OCI-LY7 (cell line): ENCODE measurements at regions not wholly inside any gene's neighbourhood (a gene's known extent, or its start where the extent isn't known, plus 50 kb on each side); places are given as distances from the start of the nearest gene placed in this dataset.

ENCODE experiments used
- BruUV-seq: library from RNA; stranded (reverse); fragments of 400-500 nt; replicated peaks from 2 replicates; lab custom pipeline; 2021; lab: Mats Ljungman, UMichigan
- CTCF ChIA-PET: fragments of 300-600 bp; sonication (Branson Sonifier 250); formaldehyde crosslinking; loops from one replicate; lab custom pipeline; 2022; ENCODE audit warnings: antibody characterized with exemption; ENCODE audit not compliant: unreplicated experiment; lab: Charles Lee
- POLR2A ChIA-PET: fragments of 300-600 bp; sonication (Branson Sonifier 250); formaldehyde crosslinking; loops from one replicate; lab custom pipeline; 2022; ENCODE audit warnings: antibody characterized with exemption; lab: Charles Lee
- DNase-seq: peaks from one replicate; pipeline ENCODE4 v3.0.0-alpha.2; 2015; ENCODE audit warnings: low spot score
- H2AFZ ChIP-seq: fragments of 200-600 bp; sonication (generic), shearing (Covaris generic); 2 replicates; pipeline ENCODE4 v1.6.1; 2014; ENCODE audit warnings: mild to moderate bottlenecking, antibody characterized with exemption, low read length, moderate library complexity
- H3K27ac ChIP-seq: fragments of 200-600 bp; sonication (generic); 2 replicates; pipeline ENCODE4 v1.5.1; 2014; ENCODE audit warnings: mixed run types, low read depth, mild to moderate bottlenecking, moderate library complexity, low read length, inconsistent platforms; ENCODE audit not compliant: poor library complexity, severe bottlenecking
- H3K36me3 ChIP-seq: fragments of 200-600 bp; sonication (generic); 2 replicates; pipeline ENCODE4 v1.6.1; 2014; ENCODE audit warnings: mild to moderate bottlenecking, antibody characterized with exemption, low read length, moderate library complexity, mixed read lengths; ENCODE audit not compliant: insufficient read depth
- H3K4me1 ChIP-seq: fragments of 200-600 bp; sonication (generic); 2 replicates; pipeline ENCODE4 v1.5.1; 2014; ENCODE audit warnings: mild to moderate bottlenecking, low read length; ENCODE audit not compliant: insufficient read depth, poor library complexity, severe bottlenecking
- H3K4me2 ChIP-seq: fragments of 200-600 bp; sonication (generic); 2 replicates; pipeline ENCODE4 v1.6.1; 2014; ENCODE audit warnings: mild to moderate bottlenecking, low read length
- H3K4me3 ChIP-seq: fragments of 200-600 bp; sonication (generic); 2 replicates; pipeline ENCODE4 v1.5.1; 2014; ENCODE audit warnings: mild to moderate bottlenecking, low read depth, low read length; ENCODE audit not compliant: poor library complexity, severe bottlenecking
- H3K79me2 ChIP-seq: fragments of 200-600 bp; sonication (generic); 2 replicates; pipeline ENCODE4 v1.6.1; 2016; ENCODE audit warnings: low read depth, mild to moderate bottlenecking, low read length, moderate library complexity, mixed read lengths; ENCODE audit not compliant: insufficient read depth
- H3K9me2 ChIP-seq: fragments of 200-600 bp; sonication (generic); 2 replicates; pipeline ENCODE4 v1.6.1; 2016; ENCODE audit warnings: mild to moderate bottlenecking, low read length, mixed read lengths; ENCODE audit not compliant: insufficient read depth
- H3K9me3 ChIP-seq: fragments of 200-600 bp; sonication (generic); 2 replicates; pipeline ENCODE4 v1.6.1; 2014; ENCODE audit warnings: mild to moderate bottlenecking, mixed run types, low read length, mixed read lengths
- H4K20me1 ChIP-seq: fragments of 200-600 bp; sonication (generic); 2 replicates; pipeline ENCODE4 v1.6.1; 2014; ENCODE audit warnings: mild to moderate bottlenecking, antibody characterized with exemption, low read length, moderate library complexity, mixed read lengths; ENCODE audit not compliant: insufficient read depth
- EZH2phosphoT487 ChIP-seq: fragments of 200-600 bp; sonication (generic); IDR thresholded peaks from 2 replicates; pipeline ENCODE4 v1.6.1; 2018; ENCODE audit warnings: low read depth, borderline replicate concordance, mild to moderate bottlenecking, mixed run types, antibody characterized with exemption, low read length, moderate library complexity, mixed read lengths
- intact Hi-C: fragments of 100-400 bp; cut with micrococcal nuclease; formaldehyde crosslinking; loops from one replicate; pipeline ENCODE4 v1.10.0; 2022; ENCODE audit not compliant: unreplicated experiment
- TF ChIP-seq, protein P1 (sequence below): fragments of 200-600 bp; sonication (generic); conservative IDR thresholded peaks from 2 replicates; pipeline ENCODE4 v1.5.1; 2014; ENCODE audit warnings: mild to moderate bottlenecking, antibody characterized with exemption, low read length, moderate library complexity, mixed read lengths

DNA sequence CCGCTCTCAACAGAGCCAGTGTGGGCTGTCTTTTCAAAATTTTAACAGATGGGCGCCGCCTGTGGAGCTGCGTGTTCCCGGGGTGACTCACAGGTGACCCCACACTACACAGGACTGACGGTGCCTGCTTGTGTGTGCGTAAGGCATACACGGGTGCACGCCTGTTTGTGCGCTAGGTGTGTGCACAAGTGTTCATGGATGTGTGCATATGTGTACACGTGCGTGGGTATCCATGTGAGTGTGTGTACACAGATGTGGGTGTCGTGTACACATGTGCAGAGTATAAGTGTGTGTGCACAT lies 92.7 kb upstream of the SOX1 start:
- BruUV-seq: no TSS peak
- Histone ChIP-seq H3K9me2 (no peaks in the 10 kb centered on the region), H3K36me3 (no peaks in the 10 kb centered on the region), H4K20me1 (no peaks in the 10 kb centered on the region), H3K4me1 (no peaks in the 10 kb centered on the region), H3K4me3 (no peak overlapping the region), H3K79me2 (no peaks in the 10 kb centered on the region), H3K27ac (no peak overlapping the region), H3K9me3 (no peaks in the 10 kb centered on the region), H3K4me2 (no peak overlapping the region), H2AFZ (no peak overlapping the region)
- intact Hi-C loops: no loop called here
- no peak for DNase-seq
- ChIA-PET POLR2A (no interaction called here), CTCF (no interaction called here)
- TF ChIP-seq EZH2phosphoT487: no peak
- TF ChIP-seq, protein P1, sequence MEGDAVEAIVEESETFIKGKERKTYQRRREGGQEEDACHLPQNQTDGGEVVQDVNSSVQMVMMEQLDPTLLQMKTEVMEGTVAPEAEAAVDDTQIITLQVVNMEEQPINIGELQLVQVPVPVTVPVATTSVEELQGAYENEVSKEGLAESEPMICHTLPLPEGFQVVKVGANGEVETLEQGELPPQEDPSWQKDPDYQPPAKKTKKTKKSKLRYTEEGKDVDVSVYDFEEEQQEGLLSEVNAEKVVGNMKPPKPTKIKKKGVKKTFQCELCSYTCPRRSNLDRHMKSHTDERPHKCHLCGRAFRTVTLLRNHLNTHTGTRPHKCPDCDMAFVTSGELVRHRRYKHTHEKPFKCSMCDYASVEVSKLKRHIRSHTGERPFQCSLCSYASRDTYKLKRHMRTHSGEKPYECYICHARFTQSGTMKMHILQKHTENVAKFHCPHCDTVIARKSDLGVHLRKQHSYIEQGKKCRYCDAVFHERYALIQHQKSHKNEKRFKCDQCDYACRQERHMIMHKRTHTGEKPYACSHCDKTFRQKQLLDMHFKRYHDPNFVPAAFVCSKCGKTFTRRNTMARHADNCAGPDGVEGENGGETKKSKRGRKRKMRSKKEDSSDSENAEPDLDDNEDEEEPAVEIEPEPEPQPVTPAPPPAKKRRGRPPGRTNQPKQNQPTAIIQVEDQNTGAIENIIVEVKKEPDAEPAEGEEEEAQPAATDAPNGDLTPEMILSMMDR: no peak

DNA sequence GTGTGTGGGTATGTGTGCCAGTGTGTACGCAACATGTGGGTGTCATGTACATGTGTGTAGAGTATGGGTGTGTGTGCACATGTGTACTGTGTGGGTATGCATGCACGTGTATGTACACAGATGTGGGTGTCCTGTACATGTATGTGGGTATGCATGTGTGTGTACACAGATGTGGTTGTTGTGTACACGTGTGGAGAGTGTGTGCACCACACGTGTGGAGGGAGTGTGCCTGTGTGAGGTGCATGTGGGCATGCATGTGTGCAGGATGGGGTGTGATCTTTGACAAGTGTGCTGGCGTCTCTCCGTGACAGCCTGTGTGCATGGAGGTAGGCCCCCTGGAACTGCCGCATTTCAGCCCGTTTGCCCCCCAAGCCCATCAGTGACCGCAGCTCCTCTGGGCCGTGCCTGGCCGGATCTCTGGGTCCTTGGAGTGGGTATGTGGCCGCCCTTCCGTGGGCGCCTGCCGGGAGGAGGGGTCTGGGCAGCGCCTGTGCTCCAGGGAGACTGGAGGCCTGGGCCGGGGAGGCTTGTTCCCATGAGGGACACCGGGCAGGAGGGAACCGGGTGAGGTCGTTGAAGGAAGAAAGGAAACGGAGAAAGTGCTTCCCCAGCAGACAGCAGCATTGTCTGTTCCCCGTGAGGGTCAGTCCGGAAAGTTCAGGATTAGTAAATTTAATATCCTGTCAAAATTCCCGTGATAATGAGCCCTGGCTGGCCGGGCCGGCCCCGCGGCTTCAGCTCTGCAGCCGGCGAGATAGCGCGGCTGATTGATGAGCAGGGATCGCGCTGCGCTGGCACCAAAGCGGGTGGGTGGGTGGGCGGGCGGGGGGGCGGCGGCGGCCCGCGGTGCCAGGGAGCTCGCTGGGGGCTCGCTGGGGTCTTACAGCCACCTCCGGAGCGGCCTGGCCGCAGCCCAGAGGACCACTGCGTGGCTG lies 91.1 kb upstream of the SOX1 start:
- no TSS peak for BruUV-seq
- Histone ChIP-seq H3K79me2 (no peaks in the 10 kb centered on the region), H3K9me3 (no peaks in the 10 kb centered on the region), H4K20me1 (no peaks in the 10 kb centered on the region), H3K4me3 (no peak overlapping the region), H3K9me2 (no peaks in the 10 kb centered on the region), H2AFZ (no peak overlapping the region), H3K4me2 (no peak overlapping the region), H3K4me1 (no peaks in the 10 kb centered on the region), H3K36me3 (no peaks in the 10 kb centered on the region), H3K27ac (no peak overlapping the region)
- intact Hi-C loops: no loop called here
- CTCF ChIA-PET: no interaction called here
- DNase-seq: no peak
- POLR2A ChIA-PET: no interaction called here
- TF ChIP-seq, protein P1: no peak
- no peak for TF ChIP-seq EZH2phosphoT487

DNA sequence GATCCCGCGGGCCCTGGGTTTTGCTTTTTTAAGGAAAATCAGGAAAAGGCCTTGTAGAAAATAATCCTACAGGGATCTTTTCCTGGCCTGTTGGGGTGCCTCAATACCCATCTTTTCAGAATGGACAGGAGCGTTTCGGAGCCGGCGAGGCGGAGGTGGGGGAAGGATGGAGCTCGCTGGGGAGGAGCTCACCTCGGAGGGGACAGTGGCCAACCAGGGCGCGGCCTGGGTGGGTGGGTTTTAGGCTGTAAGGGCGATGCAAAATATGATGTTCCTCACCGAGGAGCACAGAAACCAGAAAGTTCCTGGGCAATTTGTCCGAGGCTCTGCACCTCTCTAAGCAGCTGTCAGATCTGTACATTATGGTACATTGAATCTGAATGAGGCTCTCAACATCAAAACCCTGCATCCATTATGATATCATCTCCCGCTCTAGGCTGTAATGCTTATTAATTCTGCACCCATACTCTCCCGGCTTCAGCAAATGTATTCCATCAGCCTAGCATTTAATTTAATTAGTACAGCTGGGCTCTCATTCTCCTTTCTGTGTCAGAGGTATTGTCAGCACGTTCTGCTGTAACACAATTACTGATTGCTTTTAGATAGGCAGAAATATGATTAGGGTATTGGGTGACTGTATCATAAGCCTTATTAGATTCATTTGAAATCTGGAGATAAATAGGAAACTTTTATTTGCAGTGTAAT lies 90.3 kb upstream of the SOX1 start:
- Histone ChIP-seq H3K9me2 (no peaks in the 10 kb centered on the region), H3K4me1 (no peaks in the 10 kb centered on the region), H4K20me1 (no peaks in the 10 kb centered on the region), H3K4me2 (no peak overlapping the region), H3K27ac (no peak overlapping the region), H3K36me3 (no peaks in the 10 kb centered on the region), H3K79me2 (no peaks in the 10 kb centered on the region), H3K9me3 (no peaks in the 10 kb centered on the region), H3K4me3 (no peak overlapping the region), H2AFZ (no peak overlapping the region)
- no TSS peak for BruUV-seq
- intact Hi-C loops: no loop called here
- ChIA-PET CTCF (no interaction called here), POLR2A (no interaction called here)
- no peak for TF ChIP-seq EZH2phosphoT487
- TF ChIP-seq, protein P1: no peak
- no peak for DNase-seq
